C4-2B (cell line): ENCODE measurements at regions not wholly inside any gene's neighbourhood (a gene's known extent, or its start where the extent isn't known, plus 50 kb on each side); places are given as distances from the start of the nearest gene placed in this dataset.
"Not testable (repeated sequence)": the region's sequence is repeated elsewhere in the genome, so short reads cannot be mapped to it uniquely, and the experiment has no call there.

Source experiments
- H3K27ac ChIP-seq: fragments of 450-650 bp; 2 replicates; pipeline ENCODE4 v1.5.1; 2017
- CTCF ChIP-seq: fragments of 450-650 bp; conservative IDR thresholded peaks from 2 replicates; pipeline ENCODE4 v1.5.1; 2017; ENCODE audit warnings: mild to moderate bottlenecking
- ZFX ChIP-seq: fragments of 450-650 bp; IDR thresholded peaks from 2 replicates; pipeline ENCODE4 v1.6.1; 2017

GRCh38 chr5:174585472-174585871 is 138.9 kb upstream of the MSX2 start:
- no peak overlapping the region for H3K27ac ChIP-seq
- TF ChIP-seq CTCF (no peak), ZFX (no peak)

- not testable (repeated sequence) for H3K27ac ChIP-seq
Observed at GRCh38 chr5:174586163-174586562, 138.2 kb upstream of the MSX2 start.

GRCh38 chr5:174589011-174589410 is 135.4 kb upstream of the MSX2 start:
- TF ChIP-seq CTCF, result no peak
- TF ChIP-seq ZFX, result no peak
- H3K27ac ChIP-seq, result no peak overlapping the region

GRCh38 chr5:174589599-174589998 is 134.8 kb upstream of the MSX2 start:
- H3K27ac ChIP-seq, result no peak overlapping the region
- TF ChIP-seq CTCF (no peak), ZFX (no peak)

GRCh38 chr5:174590820-174591219 is 133.6 kb upstream of the MSX2 start:
- H3K27ac ChIP-seq, result no peak overlapping the region
- TF ChIP-seq ZFX (no peak), CTCF (no peak)

GRCh38 chr5:174596429-174596828 is 128.0 kb upstream of the MSX2 start:
- TF ChIP-seq ZFX (no peak), CTCF (no peak)
- H3K27ac ChIP-seq, result no peak overlapping the region

- no peak overlapping the region for H3K27ac ChIP-seq
- TF ChIP-seq CTCF, result no peak
- no peak for TF ChIP-seq ZFX
Observed at GRCh38 chr5:174599992-174600391, 124.4 kb upstream of the MSX2 start.

- TF ChIP-seq CTCF (no peak), ZFX (no peak)
- no peak overlapping the region for H3K27ac ChIP-seq
Observed at GRCh38 chr5:174601946-174602345, 122.4 kb upstream of the MSX2 start.
